EH (cell line): ENCODE measurements at regions not wholly inside any gene's neighbourhood (a gene's known extent, or its start where the extent isn't known, plus 50 kb on each side); places are given as distances from the start of the nearest gene placed in this dataset.

ENCODE experiments used
- DNase-seq: peaks from one replicate; pipeline ENCODE4 v3.0.0-alpha.2; 2015; ENCODE audit warnings: low read depth

GRCh38 chr21:35136586-35137219 is 87.6 kb upstream of the RUNX1 start:
- peak; percentile 80 for DNase-seq

GRCh38 chr21:35136106-35136505 is 87.0 kb upstream of the RUNX1 start:
- no peak for DNase-seq

- no peak for DNase-seq
Measured at GRCh38 chr21:35135481-35135880, 86.4 kb upstream of the RUNX1 start.

- DNase-seq = no peak
Measured at GRCh38 chr21:35134309-35134708, 85.2 kb upstream of the RUNX1 start.

GRCh38 chr21:35128536-35128935 is 79.4 kb upstream of the RUNX1 start:
- DNase-seq = no peak

- peak; percentile 36 for DNase-seq
Measured at GRCh38 chr21:35127851-35128250, 78.7 kb upstream of the RUNX1 start.

- no peak for DNase-seq
Measured at GRCh38 chr21:35127026-35127425, 77.9 kb upstream of the RUNX1 start.

GRCh38 chr21:35120631-35121180 is 71.6 kb upstream of the RUNX1 start:
- no peak for DNase-seq

- DNase-seq = no peak
Measured at GRCh38 chr21:35119501-35120047, 70.5 kb upstream of the RUNX1 start.

GRCh38 chr21:35116777-35117176 is 67.7 kb upstream of the RUNX1 start:
- no peak for DNase-seq

- DNase-seq = peak; percentile 65
Measured at GRCh38 chr21:35113064-35113463, 64.0 kb upstream of the RUNX1 start.

GRCh38 chr21:35111321-35111930 is 62.3 kb upstream of the RUNX1 start:
- no peak for DNase-seq

GRCh38 chr21:35108887-35109286 is 59.8 kb upstream of the RUNX1 start:
- no peak for DNase-seq

- no peak for DNase-seq
Measured at GRCh38 chr21:35107520-35107919, 58.4 kb upstream of the RUNX1 start.

GRCh38 chr21:35106246-35106835 is 57.2 kb upstream of the RUNX1 start:
- DNase-seq = no peak

GRCh38 chr21:35102488-35103371 is 53.6 kb upstream of the RUNX1 start:
- DNase-seq = no peak

GRCh38 chr21:35100349-35100811 is 51.3 kb upstream of the RUNX1 start:
- no peak for DNase-seq

- no peak for DNase-seq
Measured at GRCh38 chr21:35099310-35099709, 50.2 kb upstream of the RUNX1 start.
